ELR (cell line): ENCODE measurements at regions not wholly inside any gene's neighbourhood (a gene's known extent, or its start where the extent isn't known, plus 50 kb on each side); places are given as distances from the start of the nearest gene placed in this dataset.

Experiments
- DNase-seq: peaks from one replicate; pipeline ENCODE4 v3.0.0-alpha.2; 2015; ENCODE audit warnings: low read depth

GRCh38 chrX:26032111-26032912 lies 105.8 kb upstream of the MAGEB18 start:
- no peak for DNase-seq

GRCh38 chrX:26037367-26037766 lies 100.8 kb upstream of the MAGEB18 start:
- DNase-seq: no peak

- DNase-seq: no peak
Observed at GRCh38 chrX:26050099-26050498, 88.0 kb upstream of the MAGEB18 start.

GRCh38 chrX:26070882-26071281 lies 67.3 kb upstream of the MAGEB18 start:
- DNase-seq: no peak

- DNase-seq: no peak
Observed at GRCh38 chrX:26071618-26072017, 66.5 kb upstream of the MAGEB18 start.

GRCh38 chrX:26083093-26083492 lies 55.0 kb upstream of the MAGEB18 start:
- no peak for DNase-seq
